ENCODE measurements at regions not wholly inside any gene's neighbourhood (a gene's known extent, or its start where the extent isn't known, plus 50 kb on each side); places are given as distances from the start of the nearest gene placed in this dataset.
"Not testable (repeated sequence)": the region's sequence is repeated elsewhere in the genome, so short reads cannot be mapped to it uniquely, and the experiment has no call there.

- not testable (repeated sequence) for DNase-seq (ENCODE audit: low spot score)
Measured at GRCh38 chr4:154907345-154908045, 126.4 kb downstream of the RBM46 start.

- no peak for DNase-seq (ENCODE audit: low spot score)
Measured at GRCh38 chr4:154908168-154908567, 127.1 kb downstream of the RBM46 start.

- DNase-seq (ENCODE audit: low spot score): peak; percentile 14
Measured at GRCh38 chr4:154911097-154911496, 130.0 kb downstream of the RBM46 start.

- DNase-seq (ENCODE audit: low spot score): no peak
Measured at GRCh38 chr4:154911608-154912098, 130.6 kb downstream of the RBM46 start.

GRCh38 chr4:154916068-154916467, 135.0 kb downstream of the RBM46 start:
- no peak for DNase-seq (ENCODE audit: low spot score)

GRCh38 chr4:154927126-154927680, 146.1 kb downstream of the RBM46 start:
- no peak for DNase-seq (ENCODE audit: low spot score)

GRCh38 chr4:154928640-154929257, 147.7 kb downstream of the RBM46 start:
- DNase-seq (ENCODE audit: low spot score): peak; percentile 28

- DNase-seq (ENCODE audit: low spot score): no peak
Measured at GRCh38 chr4:154936873-154937272, 155.8 kb downstream of the RBM46 start.

GRCh38 chr4:154939851-154940250, 158.8 kb downstream of the RBM46 start:
- no peak for DNase-seq (ENCODE audit: low spot score)

- no peak for DNase-seq (ENCODE audit: low spot score)
Measured at GRCh38 chr4:154942176-154942575, 161.1 kb downstream of the RBM46 start.

GRCh38 chr4:154944996-154945395, 163.9 kb downstream of the RBM46 start:
- no peak for DNase-seq (ENCODE audit: low spot score)

- DNase-seq (ENCODE audit: low spot score): no peak
Measured at GRCh38 chr4:154946113-154946512, 165.0 kb downstream of the RBM46 start.

GRCh38 chr4:154953691-154954090, 172.6 kb downstream of the RBM46 start:
- no peak for DNase-seq (ENCODE audit: low spot score)

- no peak for DNase-seq (ENCODE audit: low spot score)
Measured at GRCh38 chr4:154954117-154954516, 173.0 kb downstream of the RBM46 start.

GRCh38 chr4:154958121-154958520, 177.0 kb downstream of the RBM46 start:
- no peak for DNase-seq (ENCODE audit: low spot score)

- no peak for DNase-seq (ENCODE audit: low spot score)
Measured at GRCh38 chr4:154958621-154959358, 177.7 kb downstream of the RBM46 start.

GRCh38 chr4:154959756-154960155, 178.7 kb downstream of the RBM46 start:
- DNase-seq (ENCODE audit: low spot score): no peak

GRCh38 chr4:154960476-154960875, 179.4 kb downstream of the RBM46 start:
- no peak for DNase-seq (ENCODE audit: low spot score)

- no peak for DNase-seq (ENCODE audit: low spot score)
Measured at GRCh38 chr4:154961263-154961662, 180.2 kb downstream of the RBM46 start.

- DNase-seq (ENCODE audit: low spot score): no peak
Measured at GRCh38 chr4:154973244-154974035, 192.4 kb downstream of the RBM46 start.

- no peak for DNase-seq (ENCODE audit: low spot score)
Measured at GRCh38 chr4:154977228-154977627, 196.2 kb downstream of the RBM46 start.
